Stimulated activated CD4-positive, alpha-beta T cell treated with anti-CD3 and anti-CD28 coated beads, Interleukin-1b, Interleukin-23, amount 100 ng/mL, for 24 hours (primary cell): ENCODE measurements at regions not wholly inside any gene's neighbourhood (a gene's known extent, or its start where the extent isn't known, plus 50 kb on each side); places are given as distances from the start of the nearest gene placed in this dataset.

Source experiments
- DNase-seq, 4 experiments: peaks; one replicate each; pipeline ENCODE4 v3.0.0-alpha.2; 2020; ENCODE audit warnings: low read depth in 4 of 4, low spot score in 1 of 4

DNA sequence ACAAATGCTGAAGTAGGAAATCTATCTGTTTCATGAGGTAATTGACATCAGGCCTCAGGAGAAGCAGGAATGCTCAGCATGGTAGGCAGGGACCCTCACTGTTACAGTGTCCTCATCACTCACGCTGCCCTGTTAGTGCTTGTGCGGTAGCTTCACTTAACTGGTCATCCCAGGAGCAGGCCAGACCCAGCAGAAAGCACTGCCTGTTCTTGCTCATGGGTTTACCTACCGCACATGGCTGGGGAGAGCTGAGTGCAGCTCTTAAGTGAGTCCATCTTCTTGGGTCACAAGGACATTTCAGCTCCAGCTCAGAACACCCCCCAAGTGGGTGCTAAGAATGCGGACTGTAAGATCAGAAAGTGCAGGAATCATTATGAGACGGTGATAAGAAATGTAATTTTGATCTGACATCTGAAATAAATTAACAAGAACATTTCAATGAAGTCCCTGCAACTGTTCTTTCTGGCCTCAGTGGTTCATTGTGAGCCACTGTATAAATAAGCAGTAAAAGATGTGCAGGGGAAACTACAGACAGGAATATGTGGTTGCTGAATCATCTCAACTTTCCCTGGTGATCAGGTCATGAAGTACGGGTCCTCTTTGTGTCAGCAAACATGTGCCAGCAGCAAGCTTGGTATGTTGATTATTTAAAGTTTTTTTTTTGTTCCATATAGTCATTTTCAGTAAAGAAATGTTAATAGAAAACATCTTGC is 757.7 kb upstream of the TMEM132C start:
- DNase-seq: no peak

DNA sequence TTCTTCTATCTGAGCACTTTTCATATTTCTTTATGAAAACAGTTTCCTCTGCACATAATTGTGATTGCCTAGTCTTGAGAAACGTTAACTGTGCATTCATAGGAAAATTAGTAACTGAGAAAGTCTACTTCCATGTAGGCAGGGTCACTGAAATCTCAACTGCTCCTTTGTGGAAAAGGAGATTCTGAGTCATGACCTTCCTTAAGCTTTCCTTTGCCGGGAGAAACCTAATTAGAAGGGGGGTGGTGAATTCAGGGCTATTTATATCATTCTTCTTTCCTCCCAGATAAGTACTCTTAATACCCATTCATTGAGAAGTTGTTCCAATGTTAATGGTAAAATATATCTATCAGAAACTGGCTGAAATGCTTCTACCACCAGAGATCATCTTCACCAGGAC is 751.0 kb upstream of the TMEM132C start:
- DNase-seq: no peak

DNA sequence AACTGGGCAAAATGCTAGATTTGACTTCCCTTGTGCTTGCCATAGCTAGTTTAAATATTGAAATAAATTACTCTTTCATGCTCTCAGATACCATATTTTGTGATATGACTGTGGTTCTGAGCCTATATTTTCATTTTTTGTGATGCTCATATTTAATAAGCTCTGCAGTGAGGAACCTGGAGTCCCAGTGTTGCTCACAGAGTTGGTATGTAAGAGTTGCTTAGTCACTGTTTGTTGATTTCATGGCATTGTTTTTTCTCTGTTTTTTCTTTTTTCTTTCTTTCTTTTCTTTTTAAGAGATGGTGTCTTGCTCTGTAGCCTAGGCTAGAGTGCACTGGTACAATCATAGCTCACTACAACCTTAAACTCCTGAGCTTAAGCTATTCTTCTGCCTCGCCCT is 750.5 kb upstream of the TMEM132C start:
- no peak for DNase-seq

DNA sequence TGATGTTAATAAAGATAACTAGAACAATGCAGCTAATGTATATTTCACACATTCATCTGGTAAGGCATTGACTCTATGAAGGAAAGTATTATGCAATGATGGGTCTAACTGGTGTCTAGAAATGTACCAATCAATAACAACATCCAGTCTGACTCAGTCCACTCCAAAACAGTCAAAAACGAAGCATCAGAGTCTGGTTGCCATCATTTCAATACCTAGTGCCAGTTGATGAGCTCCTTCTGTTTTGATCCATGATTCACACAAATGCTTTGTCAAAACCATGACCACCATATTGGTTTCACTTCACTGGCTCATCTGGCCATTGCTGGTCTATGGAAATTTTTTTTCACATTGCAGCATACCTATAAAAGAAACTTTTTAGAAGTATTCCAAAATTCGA is 747.2 kb upstream of the TMEM132C start:
- DNase-seq: no peak

DNA sequence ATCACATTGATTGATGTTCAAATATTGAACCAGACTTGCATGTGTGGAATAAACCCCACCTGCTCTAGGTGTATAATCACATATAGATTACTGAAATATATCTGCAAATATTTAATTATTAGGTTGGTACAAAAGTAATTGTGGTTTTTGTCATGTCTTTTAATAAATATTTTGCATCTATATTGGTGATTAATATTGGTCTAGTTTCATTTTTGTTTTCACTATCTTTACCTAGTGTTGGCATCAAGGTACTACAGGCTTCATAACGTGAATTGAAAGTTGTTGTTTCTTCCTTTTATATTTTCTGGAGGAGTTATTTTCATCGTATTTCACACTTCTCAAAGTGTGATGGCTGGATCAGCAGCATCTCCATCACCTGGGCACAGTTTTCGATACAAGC is 740.0 kb upstream of the TMEM132C start:
- DNase-seq: no peak

DNA sequence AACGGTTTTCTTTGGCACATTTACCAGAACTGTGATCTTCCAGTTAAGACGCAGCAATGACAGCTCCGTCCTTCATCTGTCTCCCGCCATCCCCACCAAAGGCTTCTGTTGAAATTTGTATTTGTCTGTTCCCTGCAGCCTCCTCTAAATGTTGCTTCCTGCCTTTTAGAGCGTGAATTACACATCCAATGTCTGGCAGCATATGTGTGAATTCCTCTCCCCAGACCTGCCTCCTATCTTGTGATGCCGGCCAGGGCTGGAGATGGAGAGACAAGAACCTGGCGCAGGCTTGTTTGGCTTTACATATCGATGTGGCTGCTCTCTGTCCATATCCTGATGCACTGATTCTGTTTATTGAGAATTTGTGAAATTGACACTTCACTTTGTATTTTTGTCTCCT is 738.4 kb upstream of the TMEM132C start:
- no peak for DNase-seq

DNA sequence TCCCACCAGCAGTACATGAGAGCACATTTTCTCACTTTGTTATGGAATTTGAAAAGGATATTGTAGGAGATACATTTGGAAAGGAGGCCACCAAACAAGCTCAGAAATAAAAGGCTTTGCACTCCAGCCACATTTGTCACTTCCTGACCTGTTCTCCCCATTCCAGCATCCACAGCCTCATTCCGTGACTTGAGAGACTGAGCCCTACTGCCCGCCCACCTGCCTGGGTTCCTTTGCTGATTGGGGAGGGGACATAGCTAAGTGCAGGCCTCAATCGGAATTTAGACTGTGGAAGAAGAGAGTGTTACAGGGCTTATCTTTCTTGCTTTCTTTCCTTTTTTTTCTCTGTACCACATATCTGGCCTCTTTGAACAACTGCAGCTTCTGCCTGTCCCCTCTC is 735.4 kb upstream of the TMEM132C start:
- no peak for DNase-seq

DNA sequence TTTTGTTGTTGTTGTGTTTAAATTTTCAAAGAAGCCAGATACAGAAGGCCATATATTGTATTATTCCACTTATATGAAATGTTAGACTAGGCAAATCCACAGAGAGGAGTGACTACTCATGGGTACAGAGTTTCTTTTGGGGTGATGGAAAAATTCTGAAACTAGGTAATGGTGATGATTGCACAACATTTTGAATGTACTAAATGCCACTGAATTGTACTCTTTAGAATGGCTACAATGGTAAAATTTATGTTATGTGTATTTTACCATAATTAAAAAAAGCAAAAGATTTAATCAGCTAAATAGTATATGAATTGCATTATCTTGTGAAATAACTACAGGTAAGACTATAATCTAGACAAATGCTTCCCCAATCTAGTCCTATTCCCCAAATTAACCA is 733.6 kb upstream of the TMEM132C start:
- DNase-seq: no peak

DNA sequence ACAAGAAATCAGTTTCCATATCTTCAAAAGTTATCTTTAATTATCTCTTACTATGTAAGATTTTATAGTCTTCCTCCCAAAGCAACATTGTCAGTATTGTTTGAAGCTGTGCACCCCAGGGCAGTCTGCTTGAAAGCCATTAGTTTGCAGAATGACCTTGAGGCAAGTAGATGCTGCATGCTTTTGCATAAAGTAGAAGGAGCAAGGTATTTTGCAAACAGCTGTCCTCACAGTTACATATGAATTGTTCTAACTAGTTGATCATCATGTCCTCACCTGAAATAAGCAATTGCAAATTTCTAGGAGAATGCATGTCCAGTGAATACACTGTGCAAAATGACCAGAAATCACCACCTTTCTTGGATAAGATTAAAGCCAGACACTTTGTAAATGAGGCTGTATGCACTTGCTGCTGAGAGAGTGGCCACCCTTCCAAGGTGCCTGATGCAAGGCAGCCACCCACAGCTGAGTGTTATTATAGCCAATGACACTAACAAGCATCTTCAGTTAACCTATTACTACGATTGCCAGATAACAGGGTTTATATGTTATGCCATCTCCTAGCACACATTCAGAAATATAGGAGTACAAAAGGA is 730.0 kb upstream of the TMEM132C start:
- DNase-seq: no peak

DNA sequence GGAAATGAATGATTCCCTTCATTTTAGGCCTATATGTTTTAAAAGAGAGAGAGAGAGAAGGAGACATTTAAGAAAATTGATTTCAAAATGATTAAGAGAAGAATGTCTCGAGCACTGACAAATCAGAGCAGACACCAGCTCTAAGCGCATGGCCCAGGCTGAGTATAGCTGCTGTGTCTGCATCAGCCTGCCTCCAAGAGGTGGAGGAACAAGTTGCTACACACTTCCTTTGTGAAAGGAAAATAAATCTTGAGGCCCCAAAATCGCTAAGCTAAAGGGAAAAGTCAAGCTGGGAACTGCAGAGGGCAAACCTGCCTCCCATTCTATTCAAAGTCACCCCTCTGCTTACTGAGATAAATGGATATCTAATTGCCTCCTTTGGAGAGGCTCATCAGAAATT is 728.7 kb upstream of the TMEM132C start:
- DNase-seq: no peak

DNA sequence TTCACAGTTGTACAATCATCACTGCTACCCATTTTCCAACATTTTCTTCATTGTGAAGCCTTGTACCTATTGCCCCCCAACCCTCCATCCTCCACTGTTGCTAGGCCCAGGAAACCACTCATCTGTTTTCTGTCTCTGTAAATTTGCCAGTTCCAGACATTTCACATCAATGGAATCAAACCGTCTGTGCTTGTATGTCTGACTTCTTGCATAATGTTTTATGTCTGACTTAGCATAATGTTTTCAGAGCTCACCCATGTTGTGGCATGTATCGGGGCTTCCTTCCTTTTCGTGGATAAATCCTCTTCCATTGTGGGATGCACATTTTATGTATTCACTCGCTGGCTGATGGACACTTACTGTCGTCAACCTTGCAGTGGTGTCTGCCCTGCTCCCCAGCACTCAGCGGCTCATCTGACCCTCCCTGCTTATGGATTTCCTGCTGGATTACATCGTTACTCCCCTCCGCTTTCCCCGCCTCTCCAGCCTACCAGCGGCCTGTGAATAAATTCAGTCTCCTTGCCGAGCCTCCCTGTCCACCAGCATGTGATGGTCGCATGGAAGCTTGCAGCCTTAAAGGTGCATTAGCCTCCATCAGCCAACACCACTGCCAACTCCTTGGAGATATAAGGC is 727.6 kb upstream of the TMEM132C start:
- DNase-seq: no peak

DNA sequence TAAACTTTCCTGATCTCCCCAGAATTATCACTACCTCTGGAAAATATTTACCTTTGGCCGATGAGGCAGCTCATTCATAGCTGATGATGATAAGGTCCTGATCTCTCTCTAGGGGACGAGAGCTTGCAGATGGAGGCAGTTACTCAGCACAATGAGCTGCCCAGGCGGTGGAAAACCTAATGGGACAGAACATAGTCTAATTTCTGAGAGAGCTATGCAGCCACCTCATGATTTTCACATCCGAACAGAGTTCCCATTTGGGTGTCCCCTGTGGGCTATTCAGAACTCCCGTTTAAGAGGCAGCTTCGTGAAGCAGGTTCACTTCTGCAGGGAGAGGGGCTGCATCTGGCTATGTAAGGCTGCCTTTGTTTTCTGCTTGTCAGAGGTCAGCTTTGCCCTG is 724.6 kb upstream of the TMEM132C start:
- DNase-seq: no peak

DNA sequence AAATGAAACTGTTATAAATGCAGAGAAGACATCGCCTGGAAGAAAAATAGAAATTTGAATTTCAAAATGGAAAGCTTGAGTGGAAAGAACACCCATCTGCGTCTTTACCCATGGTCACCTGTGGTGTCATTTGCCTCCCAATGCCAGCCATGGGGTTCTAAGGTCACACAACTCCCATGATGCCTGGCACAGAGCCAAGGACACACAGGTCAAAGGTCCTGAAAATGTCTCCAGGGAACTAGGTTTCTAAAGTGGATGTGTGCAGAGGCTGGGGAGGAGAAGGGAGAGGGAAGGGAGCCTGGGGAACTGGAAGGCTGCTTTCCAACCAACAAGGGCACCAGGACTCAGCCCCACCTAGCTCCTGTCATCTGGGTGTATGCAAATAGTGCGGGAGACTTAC is 724.0 kb upstream of the TMEM132C start:
- DNase-seq: no peak

DNA sequence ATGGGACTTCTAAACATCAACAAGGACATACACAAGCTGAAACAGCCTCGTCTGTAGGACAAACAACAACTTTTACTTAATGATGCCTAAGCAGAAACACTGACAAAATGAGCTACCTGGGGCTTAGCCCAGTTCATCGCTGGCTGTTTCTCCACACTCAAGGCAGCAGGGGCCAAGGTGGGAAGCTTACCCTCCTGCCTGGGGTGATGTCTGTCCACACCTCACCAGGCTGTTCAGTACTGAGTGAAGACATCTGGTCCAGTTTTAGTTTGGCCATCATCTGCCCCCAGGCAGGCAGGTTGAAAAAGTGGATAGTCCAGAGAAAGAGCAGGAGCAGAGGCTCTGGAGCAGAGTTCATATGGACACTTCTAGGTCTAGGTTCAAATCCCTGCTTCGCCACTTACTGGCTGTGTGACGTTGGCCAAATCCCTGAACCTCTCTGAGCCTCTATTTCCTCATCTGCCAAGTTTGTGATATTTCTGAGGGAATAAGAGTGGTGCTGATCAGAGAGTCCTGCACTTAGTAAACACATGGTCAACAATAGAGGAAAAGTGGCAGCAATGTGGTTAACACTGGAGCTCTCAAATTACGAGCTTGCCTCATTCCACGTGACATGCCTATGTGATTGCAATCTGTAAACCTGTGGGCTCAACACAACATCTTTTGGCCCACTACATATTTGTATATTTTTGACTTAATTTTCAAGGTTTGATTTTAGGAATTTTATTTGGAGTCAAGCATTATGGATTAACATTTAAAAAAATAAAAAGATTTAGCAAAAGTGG is 720.1 kb upstream of the TMEM132C start:
- no peak for DNase-seq

DNA sequence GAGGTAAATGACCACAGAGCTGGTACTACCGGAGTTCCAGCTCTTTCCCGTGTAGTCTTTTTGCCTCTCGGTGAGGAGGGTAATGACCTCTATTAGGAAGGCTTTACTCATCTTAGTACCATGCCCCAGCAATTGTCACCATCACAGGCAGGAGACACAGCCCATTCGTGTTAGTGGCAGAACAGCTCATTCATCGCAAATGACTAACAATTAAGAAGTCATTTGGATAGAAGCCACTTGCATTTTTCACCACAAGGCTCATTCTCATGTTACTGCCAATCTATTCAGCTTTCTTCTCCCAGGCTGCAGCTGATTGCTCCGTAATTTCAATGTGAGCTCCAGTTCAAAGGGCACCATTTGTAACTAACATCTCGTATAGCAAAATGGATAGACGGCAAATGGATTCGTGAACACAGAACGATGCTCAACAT is 718.8 kb upstream of the TMEM132C start:
- no peak for DNase-seq

DNA sequence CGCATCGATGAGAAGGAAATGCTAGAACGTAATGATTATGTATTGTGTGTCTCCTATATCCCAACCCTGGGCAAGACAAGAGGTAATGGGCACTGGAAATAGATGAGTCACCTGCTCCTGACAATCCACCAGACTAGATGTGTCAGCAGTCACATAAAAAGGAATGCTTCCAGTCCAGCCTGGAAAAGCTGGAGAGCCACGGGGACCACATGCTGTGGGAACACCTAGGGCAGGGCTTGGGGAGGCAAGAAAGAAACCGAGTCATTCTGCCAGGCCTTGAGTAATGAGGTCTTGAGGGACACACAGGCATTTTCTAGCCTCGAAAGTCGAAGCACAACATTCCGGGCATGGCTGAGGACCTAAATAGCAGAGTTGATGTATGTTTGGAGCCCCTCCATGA is 716.7 kb upstream of the TMEM132C start:
- DNase-seq: no peak

DNA sequence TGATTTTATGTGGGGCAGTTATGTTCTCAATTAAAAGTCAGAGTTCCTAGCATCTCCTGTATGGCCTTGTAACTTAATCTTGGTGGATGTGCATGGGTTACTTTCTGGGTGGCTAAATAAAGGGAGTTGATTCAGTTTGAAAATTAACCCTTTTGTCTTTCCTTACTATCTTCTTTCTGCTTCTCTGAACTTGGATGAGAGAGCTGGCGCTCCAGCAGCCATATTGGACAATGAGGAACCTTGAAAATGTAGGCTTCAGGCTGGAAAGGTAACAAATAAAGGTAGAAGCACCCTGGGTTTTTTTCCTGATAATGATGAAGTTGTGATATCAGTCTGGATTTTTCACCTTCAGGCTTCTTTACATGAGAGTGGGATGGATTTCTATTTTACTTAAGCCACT is 714.1 kb upstream of the TMEM132C start:
- no peak for DNase-seq

DNA sequence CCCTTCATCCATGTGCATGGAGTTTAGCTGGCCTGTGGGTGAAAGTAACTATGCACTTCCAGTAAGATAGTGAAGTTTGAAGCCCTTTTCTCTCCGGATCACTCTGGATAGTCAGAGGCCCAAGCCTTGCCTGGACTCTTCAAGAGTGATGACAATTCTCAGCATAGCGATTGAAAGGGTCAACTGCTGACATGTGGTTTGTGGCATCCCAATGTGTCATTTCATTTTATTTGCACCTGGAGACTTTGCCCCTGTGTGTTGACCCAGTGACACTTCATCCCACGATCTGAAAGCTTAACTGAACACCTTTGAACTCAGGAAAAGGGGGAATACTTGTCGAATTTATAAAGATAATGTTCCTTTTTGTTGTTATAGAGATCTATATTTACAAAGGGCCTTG is 711.9 kb upstream of the TMEM132C start:
- no peak for DNase-seq

DNA sequence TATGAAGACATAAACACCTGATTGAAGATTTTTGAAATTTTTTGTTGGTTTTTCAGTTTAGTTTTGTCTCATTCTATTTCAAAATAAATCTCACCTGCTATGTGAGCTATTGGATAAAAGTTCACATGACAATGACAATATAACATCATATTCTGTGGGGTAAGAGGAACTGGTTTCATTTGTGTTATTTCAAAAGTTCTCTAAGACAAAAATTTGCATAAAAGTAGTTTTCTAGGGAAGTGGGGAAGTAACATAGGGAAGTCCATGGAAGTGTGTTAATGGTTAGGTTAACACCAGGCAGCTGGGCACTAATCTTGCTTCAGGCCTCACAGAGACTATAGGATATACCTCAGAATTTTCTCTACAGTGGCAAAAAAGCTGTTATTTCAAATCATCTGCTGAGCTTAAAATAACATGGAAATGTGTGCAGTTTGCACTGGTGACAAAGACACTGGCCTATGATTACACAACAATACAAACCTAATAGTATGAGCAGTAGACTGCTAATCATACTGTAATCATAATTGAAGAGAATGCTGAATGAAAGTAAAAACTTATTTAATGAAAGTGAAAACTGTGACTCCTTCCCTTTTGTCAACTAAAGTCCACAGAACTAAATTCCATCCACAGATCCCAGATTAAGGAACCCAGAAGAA is 710.6 kb upstream of the TMEM132C start:
- DNase-seq: no peak

DNA sequence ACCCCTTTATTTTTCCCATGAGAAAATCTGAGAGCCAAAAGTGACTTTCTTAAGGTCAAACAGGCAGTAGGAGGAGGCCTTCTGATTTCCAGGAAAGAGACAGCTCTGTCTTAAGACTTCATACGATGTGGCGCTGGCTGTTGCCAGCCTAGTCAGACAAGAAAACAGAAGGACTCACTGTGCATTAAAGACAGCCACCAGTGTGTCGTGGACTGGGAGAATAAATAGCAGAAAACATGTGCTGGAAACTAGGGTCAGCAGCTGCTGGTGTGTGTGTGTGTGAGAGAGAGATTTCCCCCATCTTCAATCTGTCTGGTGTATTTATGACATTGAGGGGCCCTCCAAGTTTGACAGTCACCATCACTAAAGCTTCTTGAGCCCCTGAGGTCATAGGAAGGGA is 708.6 kb upstream of the TMEM132C start:
- no peak for DNase-seq

DNA sequence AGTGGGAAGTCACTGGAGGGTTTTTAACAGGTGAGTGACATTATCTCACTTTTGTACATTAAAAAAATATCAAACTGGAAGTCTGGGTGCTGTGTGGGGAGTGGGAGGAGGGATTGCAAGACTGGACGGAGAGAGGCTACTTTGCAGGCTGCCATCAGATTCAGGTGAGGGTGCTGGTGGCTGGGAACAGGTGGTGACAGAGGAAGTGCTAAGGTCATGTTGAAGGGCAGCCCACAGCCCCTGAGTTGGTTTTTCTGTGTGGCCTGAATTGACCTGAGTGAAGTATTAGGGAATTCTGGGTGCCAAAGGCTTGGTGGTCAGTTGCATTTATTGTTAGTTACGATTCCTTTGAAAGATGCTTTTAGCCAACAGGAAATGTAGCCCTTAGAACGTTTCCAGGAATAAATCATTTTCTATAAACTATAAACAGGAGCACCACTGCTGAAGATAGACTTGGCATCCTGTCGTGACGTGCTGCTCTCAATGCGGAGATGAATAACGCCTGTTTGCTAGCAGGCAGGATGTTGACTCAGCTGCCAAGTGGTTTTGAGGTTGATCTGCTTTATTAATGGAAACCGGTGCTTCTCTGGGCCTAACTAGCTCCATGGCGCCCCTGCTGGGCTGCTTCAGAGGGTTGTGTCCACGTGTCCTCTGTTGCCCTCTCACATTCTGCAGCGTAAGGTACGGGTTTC is 707.5 kb upstream of the TMEM132C start:
- peak in 3 of 4 experiments; percentile 6 to 45 (median 13) for DNase-seq
